GM10266 (cell line): ENCODE measurements at regions not wholly inside any gene's neighbourhood (a gene's known extent, or its start where the extent isn't known, plus 50 kb on each side); places are given as distances from the start of the nearest gene placed in this dataset.

Source experiments
- DNase-seq: peaks from one replicate; pipeline ENCODE4 v3.0.0; 2012; ENCODE audit errors: extremely low spot score
- TF ChIP-seq, protein P1 (sequence below): IDR thresholded peaks from 2 replicates; pipeline ENCODE4 v1.5.1; 2012; ENCODE audit warnings: mild to moderate bottlenecking, low read depth; ENCODE audit not compliant: control insufficient read depth, insufficient read depth; ENCODE audit errors: missing control alignments

DNA sequence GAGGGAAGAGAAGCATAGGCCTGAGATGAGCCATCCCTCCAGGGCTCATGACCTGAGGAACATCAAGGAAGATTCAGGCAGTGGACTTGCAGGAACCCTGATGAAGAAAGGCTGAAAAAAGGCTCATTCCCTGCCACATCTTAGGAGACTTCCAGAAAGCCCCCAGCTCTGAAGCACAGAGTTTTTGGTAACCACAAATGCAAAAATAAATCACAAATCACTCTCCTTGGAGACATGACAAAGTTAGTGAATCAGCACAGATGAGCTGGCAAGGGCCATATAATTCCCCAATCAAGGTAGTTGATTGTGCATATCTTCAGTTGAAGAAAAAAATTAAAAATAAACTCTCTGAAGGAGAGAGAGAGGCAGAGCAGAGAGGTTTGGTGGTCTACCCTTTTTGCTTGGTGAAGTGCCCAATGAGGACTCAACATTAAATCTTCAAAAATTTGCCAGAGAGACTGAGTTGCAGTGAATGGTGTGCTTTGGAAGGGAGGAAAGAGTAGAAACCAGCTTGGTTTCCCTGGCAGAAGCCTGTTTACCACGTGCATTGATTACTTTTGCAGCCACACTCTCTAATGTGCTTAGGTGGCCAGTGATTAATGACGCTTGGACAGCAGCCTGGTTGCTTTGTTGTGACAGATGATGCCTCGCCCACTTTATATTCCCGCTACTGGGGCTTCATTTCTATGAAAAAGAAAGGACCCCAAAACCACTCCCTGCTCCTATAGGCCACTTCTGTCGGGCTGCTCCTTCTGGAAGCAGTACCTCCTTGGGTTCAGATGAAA lies 257.4 kb upstream of the SLC14A2 start:
- no peak for DNase-seq
- TF ChIP-seq, protein P1, sequence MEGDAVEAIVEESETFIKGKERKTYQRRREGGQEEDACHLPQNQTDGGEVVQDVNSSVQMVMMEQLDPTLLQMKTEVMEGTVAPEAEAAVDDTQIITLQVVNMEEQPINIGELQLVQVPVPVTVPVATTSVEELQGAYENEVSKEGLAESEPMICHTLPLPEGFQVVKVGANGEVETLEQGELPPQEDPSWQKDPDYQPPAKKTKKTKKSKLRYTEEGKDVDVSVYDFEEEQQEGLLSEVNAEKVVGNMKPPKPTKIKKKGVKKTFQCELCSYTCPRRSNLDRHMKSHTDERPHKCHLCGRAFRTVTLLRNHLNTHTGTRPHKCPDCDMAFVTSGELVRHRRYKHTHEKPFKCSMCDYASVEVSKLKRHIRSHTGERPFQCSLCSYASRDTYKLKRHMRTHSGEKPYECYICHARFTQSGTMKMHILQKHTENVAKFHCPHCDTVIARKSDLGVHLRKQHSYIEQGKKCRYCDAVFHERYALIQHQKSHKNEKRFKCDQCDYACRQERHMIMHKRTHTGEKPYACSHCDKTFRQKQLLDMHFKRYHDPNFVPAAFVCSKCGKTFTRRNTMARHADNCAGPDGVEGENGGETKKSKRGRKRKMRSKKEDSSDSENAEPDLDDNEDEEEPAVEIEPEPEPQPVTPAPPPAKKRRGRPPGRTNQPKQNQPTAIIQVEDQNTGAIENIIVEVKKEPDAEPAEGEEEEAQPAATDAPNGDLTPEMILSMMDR = no peak

DNA sequence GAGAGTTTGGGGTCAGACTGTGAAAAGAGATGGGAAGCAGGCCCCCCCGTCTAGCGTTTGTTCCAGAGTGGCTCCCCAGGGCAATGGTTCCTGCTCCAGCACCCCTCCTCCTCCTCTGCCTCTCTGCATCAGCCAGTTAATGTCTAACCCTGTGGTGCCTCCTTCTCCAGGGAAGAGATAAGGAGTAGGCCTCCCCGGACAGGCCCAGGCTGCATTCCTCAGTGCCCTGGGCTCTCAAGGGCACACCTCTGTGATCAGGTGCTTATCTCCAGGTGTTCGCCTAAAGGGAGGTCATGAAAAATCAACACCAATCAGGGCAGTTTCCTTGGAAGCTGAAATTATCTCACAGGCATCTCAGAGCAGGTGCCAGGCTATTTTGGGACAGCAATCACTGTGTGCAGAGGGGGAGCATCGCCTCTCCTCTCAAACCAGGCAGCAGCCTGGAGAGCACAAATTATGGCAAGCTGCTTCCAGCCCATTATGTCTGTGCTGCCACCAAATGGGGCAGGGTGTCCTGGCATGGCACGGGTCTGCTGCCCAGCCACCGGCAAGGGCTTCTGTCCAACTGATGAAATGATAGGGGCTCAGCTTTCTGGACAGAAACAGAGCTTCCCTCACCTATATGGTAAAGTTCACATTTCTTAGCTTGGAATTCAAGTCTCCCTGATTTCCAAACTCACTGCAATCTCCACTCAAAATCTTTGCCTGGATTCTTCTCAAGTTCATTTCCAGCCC lies 255.8 kb upstream of the SLC14A2 start:
- TF ChIP-seq, protein P1 = no peak
- DNase-seq = no peak

GRCh38 chr18:45361125-45361851 lies 254.0 kb upstream of the SLC14A2 start:
- no peak for DNase-seq
- TF ChIP-seq, protein P1 = no peak

- TF ChIP-seq, protein P1 = no peak
- no peak for DNase-seq
Observed at GRCh38 chr18:45363196-45363595, 252.1 kb upstream of the SLC14A2 start.

GRCh38 chr18:45365835-45366234 lies 249.4 kb upstream of the SLC14A2 start:
- DNase-seq = no peak
- TF ChIP-seq, protein P1 = no peak

- TF ChIP-seq, protein P1 = no peak
Observed at GRCh38 chr18:45370255-45371010, 244.8 kb upstream of the SLC14A2 start.

More at GRCh38 chr18:45370255-45371010, 244.8 kb upstream of the SLC14A2 start:
- no peak for DNase-seq
